ENCODE measurements at regions not wholly inside any gene's neighbourhood (a gene's known extent, or its start where the extent isn't known, plus 50 kb on each side); places are given as distances from the start of the nearest gene placed in this dataset.
"Not testable (repeated sequence)": the region's sequence is repeated elsewhere in the genome, so short reads cannot be mapped to it uniquely, and the experiment has no call there.

GRCh38 chr9:118670011-118670953 lies 699.0 kb downstream of the BRINP1 start:
- Histone ChIP-seq H3K27me3 (no peaks in the 10 kb centered on the region), H3K27ac (no peak overlapping the region), H3K4me1 (peaks cover 0 to 8% (median 0%) of the 10 kb centered on the region in 4 donors), H3K36me3 (no peaks in the 10 kb centered on the region), H3K4me3 (no peak overlapping the region), H3K9me3 (no peaks in the 10 kb centered on the region)
- DNase-seq: no peak
- TF ChIP-seq POLR2AphosphoS5 (IDR thresholded peaks at IDR 0.05) (no peak), POLR2A (IDR thresholded peaks at IDR 0.05) (no peak), CTCF (IDR thresholded peaks at IDR 0.05) (no peak), EP300 (IDR thresholded peaks at IDR 0.05) (no peak)
- WGBS, 2 donors: 82 to 84% methylated on average over 11 of the region's 11 CpGs
- intact Hi-C loops (cut with DNase I): loop anchor here (5.0 kb wide), 1 partner anchor 58 kb away; no protein-coding TSS in a partner anchor

- 87 to 89% methylated on average over 5 of the region's 5 CpGs for WGBS, 2 donors
- TF ChIP-seq POLR2AphosphoS5 (IDR thresholded peaks at IDR 0.05): no peak
- no peak for TF ChIP-seq CTCF (IDR thresholded peaks at IDR 0.05)
- TF ChIP-seq POLR2A (IDR thresholded peaks at IDR 0.05): no peak
- no peak for TF ChIP-seq EP300 (IDR thresholded peaks at IDR 0.05)
- Histone ChIP-seq H3K9me3 (no peaks in the 10 kb centered on the region), H3K4me3 (no peak overlapping the region), H3K27me3 (no peaks in the 10 kb centered on the region), H3K36me3 (no peaks in the 10 kb centered on the region), H3K4me1 (no peaks in the 10 kb centered on the region), H3K27ac (no peak overlapping the region)
- DNase-seq: no peak
- intact Hi-C loops (cut with DNase I): loop anchor here (5.0 kb wide), 1 partner anchor 63 kb away; no protein-coding TSS in a partner anchor
These were observed 694.3 kb downstream of the BRINP1 start for GRCh38 chr9:118674942-118675341.

GRCh38 chr9:118677936-118678653 lies 691.1 kb downstream of the BRINP1 start:
- WGBS, 2 donors: 90 to 91% methylated on average over 45 to 46 of the region's 47 CpGs
- H3K36me3 ChIP-seq; H3K4me1 ChIP-seq; H3K27me3 ChIP-seq; DNase-seq; H3K9me3 ChIP-seq; H3K27ac ChIP-seq; H3K4me3 ChIP-seq; intact Hi-C loops (cut with DNase I): not testable (repeated sequence)

- H3K36me3 ChIP-seq: no peaks in the 10 kb centered on the region
- DNase-seq: no peak
- H3K4me1 ChIP-seq: no peaks in the 10 kb centered on the region
- no peak overlapping the region for H3K27ac ChIP-seq
- intact Hi-C loops (cut with DNase I): no loop called here
- no peaks in the 10 kb centered on the region for H3K27me3 ChIP-seq
- no peak overlapping the region for H3K4me3 ChIP-seq
- WGBS, 2 donors: 48 to 70% methylated on average over 5 of the region's 5 CpGs
- no peak for TF ChIP-seq EP300 (IDR thresholded peaks at IDR 0.05)
- TF ChIP-seq CTCF (IDR thresholded peaks at IDR 0.05): no peak
- TF ChIP-seq POLR2A (IDR thresholded peaks at IDR 0.05): no peak
- no peak for TF ChIP-seq POLR2AphosphoS5 (IDR thresholded peaks at IDR 0.05)
- H3K9me3 ChIP-seq: no peaks in the 10 kb centered on the region
These were observed 682.3 kb downstream of the BRINP1 start for GRCh38 chr9:118686959-118687358.

- no peak overlapping the region for H3K27ac ChIP-seq
- TF ChIP-seq POLR2AphosphoS5 (IDR thresholded peaks at IDR 0.05): no peak
- no peak overlapping the region for H3K4me3 ChIP-seq
- no peaks in the 10 kb centered on the region for H3K9me3 ChIP-seq
- DNase-seq: no peak
- H3K27me3 ChIP-seq: no peaks in the 10 kb centered on the region
- no peaks in the 10 kb centered on the region for H3K36me3 ChIP-seq
- intact Hi-C loops (cut with DNase I): no loop called here
- no peaks in the 10 kb centered on the region for H3K4me1 ChIP-seq
- 23 to 68% methylated on average over 1 of the region's 1 CpG for WGBS, 2 donors
These were observed 680.0 kb downstream of the BRINP1 start for GRCh38 chr9:118689280-118689679.
